Hepatocyte (in vitro differentiated cells): ENCODE measurements at regions not wholly inside any gene's neighbourhood (a gene's known extent, or its start where the extent isn't known, plus 50 kb on each side); places are given as distances from the start of the nearest gene placed in this dataset.

ENCODE experiments used
- DNase-seq: peaks from one replicate; pipeline ENCODE4 v3.0.0-alpha.2; 2016; ENCODE audit warnings: low spot score
- H2AFZ ChIP-seq: fragments of 200-600 bp; sonication (generic); 2 replicates; pipeline ENCODE4 v1.6.0; 2016; ENCODE audit warnings: antibody characterized with exemption, mild to moderate bottlenecking
- H3K27ac ChIP-seq: fragments of 200-600 bp; sonication (generic); 2 replicates; pipeline ENCODE4 v1.5.1; 2016; ENCODE audit warnings: mild to moderate bottlenecking
- H3K27me3 ChIP-seq: fragments of 200-600 bp; sonication (generic); 2 replicates; pipeline ENCODE4 v1.6.1; 2016
- H3K36me3 ChIP-seq: fragments of 200-600 bp; sonication (generic); replicated peaks from 2 replicates; pipeline ENCODE4 v1.5.1; 2016; ENCODE audit warnings: low read depth; ENCODE audit not compliant: insufficient read depth
- H3K4me1 ChIP-seq: fragments of 200-600 bp; sonication (generic); 2 replicates; pipeline ENCODE4 v1.5.1; 2016; ENCODE audit warnings: mild to moderate bottlenecking, moderate library complexity; ENCODE audit not compliant: insufficient read depth
- H3K4me2 ChIP-seq: fragments of 200-600 bp; sonication (generic); 2 replicates; pipeline ENCODE4 v1.6.0; 2016
- H3K4me3 ChIP-seq: fragments of 200-600 bp; sonication (generic); 2 replicates; pipeline ENCODE4 v1.5.1; 2016; ENCODE audit warnings: mild to moderate bottlenecking
- H3K79me2 ChIP-seq: fragments of 200-600 bp; sonication (generic); 2 replicates; pipeline ENCODE4 v1.6.0; 2017; ENCODE audit warnings: mild to moderate bottlenecking
- H3K9me2 ChIP-seq: fragments of 200-600 bp; sonication (generic); replicated peaks from 2 replicates; pipeline ENCODE4 v1.6.0; 2017; ENCODE audit warnings: mild to moderate bottlenecking; ENCODE audit not compliant: insufficient read depth
- H3K9me3 ChIP-seq: fragments of 200-600 bp; sonication (generic); 2 replicates; pipeline ENCODE4 v1.5.1; 2016; ENCODE audit warnings: low read depth, mild to moderate bottlenecking
- H4K20me1 ChIP-seq: fragments of 200-600 bp; sonication (generic); 2 replicates; pipeline ENCODE4 v1.6.0; 2016; ENCODE audit warnings: mild to moderate bottlenecking; ENCODE audit not compliant: insufficient read depth, poor library complexity, severe bottlenecking
- EZH2 ChIP-seq: fragments of 200-600 bp; sonication (generic); IDR thresholded peaks from 2 replicates; pipeline ENCODE4 v1.6.1; 2016; ENCODE audit warnings: antibody characterized with exemption, mild to moderate bottlenecking, borderline replicate concordance
- EZH2phosphoT487 ChIP-seq: fragments of 200-600 bp; sonication (generic); IDR thresholded peaks from one replicate; pipeline ENCODE4 v1.6.1; 2018; ENCODE audit warnings: antibody characterized with exemption, mild to moderate bottlenecking, low read depth, moderate library complexity; ENCODE audit not compliant: unreplicated experiment, severe bottlenecking
- whole genome bisulfite sequencing: methylation state at CpG from one replicate; pipeline ENCODE4 v1.1.6; 2016; ENCODE audit warnings: low lambda C conversion rate; ENCODE audit errors: missing lambda C conversion rate; 5-methylcytosine and 5-hydroxymethylcytosine counted together
- TF ChIP-seq, protein P1 (sequence below): fragments of 200-600 bp; sonication (generic); IDR thresholded peaks from 2 replicates; pipeline ENCODE4 v1.5.1; 2016; ENCODE audit warnings: antibody characterized with exemption, mild to moderate bottlenecking; ENCODE audit not compliant: poor library complexity

DNA sequence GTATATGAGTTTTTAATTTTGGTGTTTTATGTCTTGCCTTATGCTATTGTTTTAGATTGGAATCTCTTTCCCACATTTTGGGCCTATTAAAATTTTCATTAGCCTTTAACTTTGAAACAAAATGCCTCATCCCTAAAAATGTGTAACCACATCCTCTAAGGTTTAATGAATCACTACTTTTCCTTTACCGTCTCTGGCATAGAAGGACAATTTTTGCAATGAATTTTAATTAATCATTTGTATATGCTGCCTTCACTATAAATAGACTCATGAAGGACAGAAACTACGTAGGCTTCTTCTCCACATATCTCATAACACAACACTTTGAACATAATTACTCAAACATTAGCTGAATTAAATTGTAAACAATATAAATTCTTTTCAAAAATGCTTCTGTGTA, 421.5 kb downstream of the NLGN4X start:
- WGBS, result 75% methylated on average over 2 of the region's 2 CpGs

DNA sequence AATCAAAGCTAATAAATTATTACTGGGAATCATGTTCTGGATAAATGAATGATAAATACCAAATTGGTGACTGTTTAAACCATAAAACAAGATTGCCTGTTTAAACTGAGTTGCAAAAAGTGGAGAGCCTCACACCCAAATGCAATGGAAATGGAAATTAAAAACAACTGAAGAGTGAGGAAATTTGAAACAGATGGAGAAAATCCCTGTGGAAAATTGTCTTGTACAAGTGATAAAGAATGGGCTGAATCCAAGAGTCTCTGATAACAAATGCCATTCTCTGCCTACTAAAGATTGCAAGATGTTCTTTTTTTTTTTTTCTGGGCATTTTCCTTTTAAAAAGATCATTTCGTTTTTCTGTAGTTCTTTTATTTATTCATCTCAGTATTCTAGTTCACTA, 426.3 kb downstream of the NLGN4X start:
- Histone ChIP-seq H3K27me3 (no peaks in the 10 kb centered on the region), H4K20me1 (no peaks in the 10 kb centered on the region), H3K9me3 (no peaks in the 10 kb centered on the region), H2AFZ (no peak overlapping the region), H3K4me1 (no peaks in the 10 kb centered on the region), H3K4me3 (no peak overlapping the region), H3K79me2 (no peaks in the 10 kb centered on the region), H3K9me2 (no peaks in the 10 kb centered on the region), H3K4me2 (no peak overlapping the region), H3K27ac (no peak overlapping the region), H3K36me3 (no peaks in the 10 kb centered on the region)
- DNase-seq, result no peak
- TF ChIP-seq EZH2phosphoT487 (no peak), EZH2 (no peak)
- TF ChIP-seq, protein P1, sequence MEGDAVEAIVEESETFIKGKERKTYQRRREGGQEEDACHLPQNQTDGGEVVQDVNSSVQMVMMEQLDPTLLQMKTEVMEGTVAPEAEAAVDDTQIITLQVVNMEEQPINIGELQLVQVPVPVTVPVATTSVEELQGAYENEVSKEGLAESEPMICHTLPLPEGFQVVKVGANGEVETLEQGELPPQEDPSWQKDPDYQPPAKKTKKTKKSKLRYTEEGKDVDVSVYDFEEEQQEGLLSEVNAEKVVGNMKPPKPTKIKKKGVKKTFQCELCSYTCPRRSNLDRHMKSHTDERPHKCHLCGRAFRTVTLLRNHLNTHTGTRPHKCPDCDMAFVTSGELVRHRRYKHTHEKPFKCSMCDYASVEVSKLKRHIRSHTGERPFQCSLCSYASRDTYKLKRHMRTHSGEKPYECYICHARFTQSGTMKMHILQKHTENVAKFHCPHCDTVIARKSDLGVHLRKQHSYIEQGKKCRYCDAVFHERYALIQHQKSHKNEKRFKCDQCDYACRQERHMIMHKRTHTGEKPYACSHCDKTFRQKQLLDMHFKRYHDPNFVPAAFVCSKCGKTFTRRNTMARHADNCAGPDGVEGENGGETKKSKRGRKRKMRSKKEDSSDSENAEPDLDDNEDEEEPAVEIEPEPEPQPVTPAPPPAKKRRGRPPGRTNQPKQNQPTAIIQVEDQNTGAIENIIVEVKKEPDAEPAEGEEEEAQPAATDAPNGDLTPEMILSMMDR, result no peak
- WGBS, result 61% methylated on average over 1 of the region's 1 CpG

More for the DNA sequence above, 421.5 kb downstream of the NLGN4X start:
- no peak for DNase-seq
- H3K9me2 ChIP-seq, result no peaks in the 10 kb centered on the region
- TF ChIP-seq EZH2phosphoT487 (no peak), EZH2 (no peak)
- TF ChIP-seq, protein P1, result no peak
- no peaks in the 10 kb centered on the region for H3K9me3 ChIP-seq
- no peaks in the 10 kb centered on the region for H3K79me2 ChIP-seq
- H3K4me3 ChIP-seq, result no peak overlapping the region
- H4K20me1 ChIP-seq, result no peaks in the 10 kb centered on the region
- H3K36me3 ChIP-seq, result no peaks in the 10 kb centered on the region
- no peak overlapping the region for H3K27ac ChIP-seq
- H3K27me3 ChIP-seq, result no peaks in the 10 kb centered on the region
- H3K4me1 ChIP-seq, result no peaks in the 10 kb centered on the region
- H2AFZ ChIP-seq, result no peak overlapping the region
- no peak overlapping the region for H3K4me2 ChIP-seq

DNA sequence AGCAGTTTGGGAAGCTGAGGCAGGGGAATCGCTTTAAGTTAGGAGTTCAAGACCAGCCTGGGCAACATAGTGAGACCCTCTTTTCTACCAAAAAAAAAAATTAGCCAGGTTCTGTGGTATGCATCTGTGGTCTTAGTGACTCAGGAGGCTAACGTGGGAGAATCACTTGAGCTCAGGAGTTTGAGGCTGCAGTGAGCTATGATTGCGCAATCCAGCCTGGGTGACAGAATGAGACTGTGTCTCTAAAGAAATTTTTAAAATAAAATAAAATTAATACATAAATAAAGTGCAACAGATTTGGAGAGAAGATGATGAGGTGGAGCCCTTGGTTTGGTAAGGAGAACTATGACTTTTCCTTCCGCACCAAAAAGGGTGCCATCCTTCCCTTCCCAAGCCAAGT, 436.9 kb downstream of the NLGN4X start:
- DNase-seq, result no peak
- no peak overlapping the region for H3K4me2 ChIP-seq
- H3K79me2 ChIP-seq, result no peaks in the 10 kb centered on the region
- H3K4me3 ChIP-seq, result no peak overlapping the region
- H4K20me1 ChIP-seq, result no peaks in the 10 kb centered on the region
- H3K27ac ChIP-seq, result no peak overlapping the region
- H3K27me3 ChIP-seq, result no peaks in the 10 kb centered on the region
- H3K9me3 ChIP-seq, result no peaks in the 10 kb centered on the region
- 89% methylated on average over 4 of the region's 4 CpGs for WGBS
- no peaks in the 10 kb centered on the region for H3K9me2 ChIP-seq
- H2AFZ ChIP-seq, result no peak overlapping the region
- no peaks in the 10 kb centered on the region for H3K4me1 ChIP-seq
- no peaks in the 10 kb centered on the region for H3K36me3 ChIP-seq
- TF ChIP-seq EZH2phosphoT487, result no peak
- TF ChIP-seq EZH2, result no peak

DNA sequence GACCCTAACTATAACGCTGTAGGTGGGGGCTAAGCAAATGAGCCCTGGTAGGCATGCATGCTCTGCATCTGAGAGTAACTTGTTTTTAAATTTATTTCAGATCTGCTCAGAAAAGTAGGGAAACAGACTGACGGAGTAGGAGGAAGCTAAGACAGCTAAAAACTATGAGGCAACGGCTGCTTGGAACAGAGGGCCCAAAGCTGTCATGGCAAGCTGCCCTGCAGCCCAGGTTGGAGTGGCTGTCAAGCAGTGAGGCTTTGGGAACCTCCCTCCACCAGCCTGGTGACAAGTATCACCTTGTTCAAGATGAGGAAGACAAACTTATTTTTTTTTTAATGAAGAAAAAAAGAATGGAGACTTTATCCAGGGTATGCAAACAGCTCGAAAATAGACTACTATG, 439.8 kb downstream of the NLGN4X start:
- Histone ChIP-seq H4K20me1 (no peaks in the 10 kb centered on the region), H3K9me2 (no peaks in the 10 kb centered on the region), H3K4me2 (no peak overlapping the region), H3K4me3 (no peak overlapping the region), H3K27me3 (no peaks in the 10 kb centered on the region), H3K9me3 (no peaks in the 10 kb centered on the region), H3K4me1 (no peaks in the 10 kb centered on the region), H3K27ac (no peak overlapping the region), H3K36me3 (no peaks in the 10 kb centered on the region), H2AFZ (no peak overlapping the region), H3K79me2 (no peaks in the 10 kb centered on the region)
- no peak for DNase-seq
- TF ChIP-seq EZH2 (no peak), EZH2phosphoT487 (no peak)
- TF ChIP-seq, protein P1, result no peak
- 77% methylated on average over 4 of the region's 4 CpGs for WGBS
